GM19372 (cell line): ENCODE measurements at regions not wholly inside any gene's neighbourhood (a gene's known extent, or its start where the extent isn't known, plus 50 kb on each side); places are given as distances from the start of the nearest gene placed in this dataset.

Experiments used
- ATAC-seq: cut with Tn5 transposase; IDR thresholded peaks from one replicate; pipeline ENCODE4 v1.9.1; 2021; ENCODE audit warnings: mild to moderate bottlenecking, low read depth, moderate library complexity; ENCODE audit not compliant: unreplicated experiment

DNA sequence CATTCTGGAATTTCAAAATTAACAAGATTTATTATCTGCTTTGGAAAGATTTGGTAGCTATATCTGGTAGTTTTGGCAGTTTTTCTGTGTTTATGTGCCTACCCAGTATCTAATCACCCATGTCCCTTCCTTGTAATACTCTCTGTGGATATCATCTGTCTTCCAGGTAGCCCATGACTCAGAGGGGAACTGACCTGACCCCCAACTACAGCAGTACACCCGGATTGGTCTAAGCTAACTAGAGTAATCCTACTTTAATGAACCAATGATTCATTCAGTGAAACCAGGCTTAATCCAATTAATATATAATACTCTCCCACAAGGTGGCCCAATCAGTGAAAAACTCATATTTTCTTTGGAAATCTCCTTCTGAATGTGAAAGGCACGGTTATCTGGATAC is 295.3 kb upstream of the SULF2 start:
- ATAC-seq: no peak

DNA sequence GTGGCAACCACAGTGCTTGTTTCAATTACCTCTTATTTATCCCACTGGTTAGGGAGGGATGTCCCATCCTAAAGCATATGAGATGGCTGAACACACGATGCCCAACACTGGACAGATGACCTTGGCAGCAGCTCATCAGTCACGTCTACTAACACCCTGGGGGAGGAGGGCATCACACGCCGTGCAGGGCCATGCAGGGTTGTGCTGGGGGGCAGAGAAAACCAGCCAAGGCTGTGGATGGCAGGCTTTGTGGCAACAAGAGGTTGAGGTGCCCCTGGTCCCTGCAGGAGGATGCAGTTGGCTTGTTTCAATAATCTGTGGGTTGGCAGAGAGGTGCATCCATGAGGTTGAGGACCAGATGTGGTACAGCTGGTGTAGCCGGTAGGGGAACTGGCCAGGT is 293.7 kb upstream of the SULF2 start:
- ATAC-seq: no peak

DNA sequence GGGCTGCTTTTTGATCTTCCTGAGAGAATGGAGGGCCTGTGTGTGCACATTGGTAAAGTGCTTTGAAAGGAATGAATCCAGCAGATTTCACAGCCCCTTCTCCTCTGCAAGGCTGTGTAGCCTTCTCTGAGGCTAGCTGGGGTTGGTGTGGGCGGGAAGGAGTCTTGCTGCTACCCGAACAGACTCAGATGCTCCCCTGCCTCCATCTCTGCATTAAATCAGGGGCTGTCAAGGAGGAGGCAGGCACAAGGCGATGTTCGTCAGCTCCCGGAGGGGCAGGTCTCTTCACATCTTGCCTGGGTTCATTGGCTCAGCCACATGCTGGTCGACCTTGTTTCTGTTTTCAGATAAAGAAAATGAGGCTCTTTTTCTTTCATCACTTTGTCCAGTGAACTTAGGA is 291.5 kb upstream of the SULF2 start:
- no peak for ATAC-seq

DNA sequence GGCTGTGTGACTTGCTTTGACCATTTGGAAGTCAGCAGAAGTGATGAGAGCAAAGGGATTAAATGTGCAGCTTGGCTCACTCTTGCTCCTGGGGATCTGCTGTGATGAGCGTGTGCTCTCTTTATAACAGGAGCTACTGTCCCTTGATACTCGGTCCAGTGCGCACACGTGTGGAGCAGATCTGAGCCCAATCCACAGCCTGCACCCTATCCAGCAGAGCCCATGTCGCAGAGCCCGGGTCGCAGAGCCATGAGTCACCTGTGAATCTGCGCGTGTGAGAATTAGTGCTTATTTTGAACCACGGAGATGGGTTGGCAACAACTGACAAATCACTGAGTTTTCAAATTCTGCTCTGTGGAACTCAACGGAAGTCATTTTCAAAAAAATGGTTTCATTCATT is 291.0 kb upstream of the SULF2 start:
- no peak for ATAC-seq

DNA sequence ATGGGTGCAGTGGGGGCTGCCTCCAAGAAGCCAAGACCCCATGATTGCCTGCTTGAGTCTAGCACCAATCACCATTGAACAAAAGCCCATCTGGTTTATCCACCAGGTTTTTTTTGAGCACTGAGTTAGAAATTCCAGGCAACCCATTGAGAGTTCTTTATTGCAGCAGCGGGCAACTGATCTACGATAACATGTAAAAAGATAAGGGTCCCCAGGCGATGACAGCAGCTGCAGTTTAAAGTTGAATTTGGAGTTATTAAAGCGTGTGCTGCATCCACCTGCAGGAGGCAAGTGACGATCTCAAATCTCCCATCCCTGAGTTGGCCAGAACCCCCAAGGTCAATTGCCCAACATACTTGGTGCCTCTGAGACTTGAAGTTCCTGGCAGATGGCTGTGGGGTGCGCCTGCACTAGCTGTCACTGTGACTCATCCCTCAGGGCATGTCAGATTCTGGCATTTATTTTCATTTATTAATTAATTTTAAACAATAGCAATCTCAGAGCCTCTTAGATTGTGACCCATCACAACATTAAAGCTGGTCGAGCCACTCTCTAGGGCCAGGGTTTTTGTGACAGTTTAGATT is 290.4 kb upstream of the SULF2 start:
- ATAC-seq: no peak

DNA sequence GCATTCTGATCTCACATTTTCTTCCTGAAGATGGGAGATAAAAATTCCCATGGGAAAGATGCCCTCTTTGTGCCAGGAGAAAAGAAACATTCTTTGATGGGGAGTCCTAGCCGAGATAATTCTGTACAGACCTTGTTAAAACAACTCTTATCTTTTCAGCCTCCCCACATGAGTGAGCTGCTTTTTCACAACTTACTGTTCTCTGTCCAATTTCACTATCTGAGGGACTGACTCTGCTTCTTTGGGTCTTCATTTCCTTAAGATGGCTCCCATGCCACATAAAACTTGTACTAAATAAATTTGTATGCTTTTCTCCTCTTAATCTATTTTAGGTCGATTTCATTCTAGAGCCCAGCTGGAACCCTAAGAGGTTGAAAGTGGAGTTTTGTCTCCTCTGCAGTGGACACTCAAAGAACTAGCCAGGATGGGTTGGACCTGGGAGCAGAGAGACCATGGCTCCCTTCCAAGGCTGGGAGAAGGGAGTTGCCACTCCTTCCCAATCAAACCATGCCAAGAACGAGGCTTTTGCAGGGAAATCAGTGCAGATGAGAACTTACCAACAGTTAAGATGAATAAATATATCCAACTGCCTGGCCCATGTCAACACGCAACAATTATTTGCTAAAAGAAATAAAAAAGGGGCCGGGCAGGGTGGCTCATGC is 285.8 kb upstream of the SULF2 start:
- ATAC-seq: no peak

DNA sequence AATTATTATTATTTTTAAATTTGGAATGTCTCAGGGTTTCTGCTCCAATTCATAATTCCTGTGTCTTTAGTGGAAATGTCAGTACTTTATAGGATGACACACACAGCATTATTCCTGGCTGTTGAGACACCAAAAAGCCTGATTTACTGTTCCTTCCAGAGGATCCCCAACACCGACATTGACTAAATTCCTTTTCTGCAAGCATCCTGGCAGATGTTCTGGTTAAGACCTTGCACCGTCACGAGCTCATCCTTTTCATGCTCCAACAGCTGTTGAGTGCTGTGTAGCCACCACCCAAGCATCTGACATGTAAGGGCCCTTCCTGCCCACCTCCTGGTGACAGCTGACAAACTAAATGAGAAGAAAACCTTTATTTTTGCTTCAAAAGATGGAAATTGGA is 284.3 kb upstream of the SULF2 start:
- ATAC-seq: no peak

DNA sequence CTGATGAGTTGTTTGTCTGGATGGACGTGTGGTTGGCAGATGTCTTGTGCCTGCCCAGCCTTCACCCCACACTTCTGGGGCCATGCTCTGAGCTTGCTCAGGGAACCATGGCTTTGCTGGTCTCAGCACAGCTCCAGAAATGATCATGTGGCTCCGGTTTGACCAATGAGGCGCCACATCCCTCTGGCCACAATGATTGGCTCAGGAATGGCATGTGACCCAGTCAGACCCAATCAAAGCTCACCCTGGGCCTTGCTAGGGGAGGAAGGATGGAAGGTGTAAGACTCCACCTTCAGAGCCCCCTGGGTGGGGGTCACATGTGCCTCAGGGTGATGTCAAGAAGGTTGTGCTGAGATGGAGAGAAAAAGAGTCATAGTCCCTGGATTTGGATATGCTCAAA is 281.6 kb upstream of the SULF2 start:
- no peak for ATAC-seq

DNA sequence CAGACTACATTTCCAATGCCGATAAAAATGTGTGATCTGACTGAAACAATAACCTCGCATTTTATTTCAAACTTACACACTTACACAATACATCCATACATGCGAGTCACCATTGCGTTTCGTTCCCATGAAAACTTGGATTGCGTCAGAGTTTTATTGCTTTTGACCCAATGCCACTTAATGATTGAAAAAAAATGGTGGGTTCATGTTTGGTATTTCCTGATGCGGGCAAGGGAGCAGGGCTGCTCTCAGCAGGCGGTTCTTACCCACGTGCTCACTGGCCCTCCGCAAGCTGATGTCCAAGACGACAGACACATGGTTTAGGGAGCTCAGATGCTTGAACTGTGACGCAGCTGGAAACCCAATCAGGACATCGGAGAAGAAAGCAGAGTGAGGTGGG is 281.0 kb upstream of the SULF2 start:
- no peak for ATAC-seq

DNA sequence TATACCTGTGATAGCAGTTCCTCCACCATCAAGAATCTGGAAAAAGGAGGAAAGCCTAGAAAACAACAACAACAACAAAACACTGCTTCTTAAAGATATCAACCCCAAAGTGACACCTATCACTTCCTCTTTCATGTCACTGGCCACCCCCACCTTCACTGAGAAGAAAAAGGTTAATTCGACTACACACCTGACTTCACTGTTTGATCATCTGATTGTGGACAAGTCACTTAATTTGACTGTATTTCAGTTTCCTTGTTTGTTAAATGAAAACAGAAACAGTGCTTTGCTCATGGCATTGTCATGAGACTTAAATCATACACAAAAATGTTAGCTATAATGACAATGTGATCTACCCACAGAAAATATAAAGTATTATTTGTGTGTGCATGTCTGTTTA is 280.6 kb upstream of the SULF2 start:
- no peak for ATAC-seq

DNA sequence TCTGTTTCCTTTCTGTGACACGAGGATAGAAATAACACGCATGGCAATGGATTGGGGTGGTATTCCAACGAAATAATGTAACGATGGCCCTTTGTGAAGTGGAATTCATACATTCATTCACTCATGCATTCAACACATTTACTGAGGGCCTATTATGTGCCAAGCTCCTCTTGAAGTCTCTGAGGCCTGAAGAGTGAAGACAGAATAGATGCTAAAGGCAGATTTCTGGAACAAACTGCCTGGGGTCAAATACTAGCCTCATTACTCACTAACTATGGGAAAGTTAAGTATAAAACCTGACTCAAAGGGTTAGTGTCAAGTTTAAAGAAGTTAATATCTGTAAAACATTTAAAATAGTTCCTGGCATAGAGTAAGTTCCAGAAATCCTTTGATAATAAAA is 279.6 kb upstream of the SULF2 start:
- ATAC-seq: no peak

DNA sequence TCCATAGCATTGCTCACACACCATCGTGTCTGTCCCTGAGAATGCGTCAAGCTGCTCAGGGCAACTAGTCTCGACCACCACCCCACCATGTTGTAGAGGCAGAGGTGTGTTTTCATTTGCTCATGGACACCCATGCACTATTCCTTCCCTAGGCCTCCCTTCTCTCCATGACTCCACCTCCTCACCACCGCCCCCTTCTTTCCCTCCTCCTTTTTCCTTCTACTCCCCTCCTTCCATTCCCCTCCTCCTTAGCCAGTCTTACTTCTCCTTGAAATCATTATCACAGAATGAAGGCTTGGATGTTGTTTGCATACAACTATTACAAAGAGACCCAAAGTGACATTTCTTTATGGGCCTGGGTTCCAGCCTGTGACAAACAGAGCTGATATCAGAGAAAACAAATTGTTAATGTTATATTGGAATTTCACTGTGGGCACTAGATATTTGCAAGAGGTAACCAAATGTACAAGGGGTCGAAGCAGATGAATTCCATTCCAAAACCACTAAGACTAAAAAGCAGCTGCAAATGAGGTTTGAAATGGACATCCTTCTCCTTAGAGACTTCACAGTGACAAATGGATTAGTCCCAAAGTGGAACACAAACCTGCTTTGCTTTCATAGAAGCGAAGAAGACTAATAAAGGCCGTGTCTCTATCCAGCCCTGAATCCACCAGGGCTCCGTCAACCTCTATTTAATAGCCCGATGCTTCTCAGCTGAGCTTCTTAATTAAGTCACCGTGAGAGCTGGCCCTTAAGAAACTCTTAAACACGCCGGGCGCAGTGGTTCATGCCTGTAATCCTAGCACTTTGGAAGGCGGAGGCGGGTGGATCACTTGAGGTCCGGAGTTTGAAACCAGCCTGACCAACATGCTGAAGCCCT is 275.8 kb upstream of the SULF2 start:
- ATAC-seq: no peak

DNA sequence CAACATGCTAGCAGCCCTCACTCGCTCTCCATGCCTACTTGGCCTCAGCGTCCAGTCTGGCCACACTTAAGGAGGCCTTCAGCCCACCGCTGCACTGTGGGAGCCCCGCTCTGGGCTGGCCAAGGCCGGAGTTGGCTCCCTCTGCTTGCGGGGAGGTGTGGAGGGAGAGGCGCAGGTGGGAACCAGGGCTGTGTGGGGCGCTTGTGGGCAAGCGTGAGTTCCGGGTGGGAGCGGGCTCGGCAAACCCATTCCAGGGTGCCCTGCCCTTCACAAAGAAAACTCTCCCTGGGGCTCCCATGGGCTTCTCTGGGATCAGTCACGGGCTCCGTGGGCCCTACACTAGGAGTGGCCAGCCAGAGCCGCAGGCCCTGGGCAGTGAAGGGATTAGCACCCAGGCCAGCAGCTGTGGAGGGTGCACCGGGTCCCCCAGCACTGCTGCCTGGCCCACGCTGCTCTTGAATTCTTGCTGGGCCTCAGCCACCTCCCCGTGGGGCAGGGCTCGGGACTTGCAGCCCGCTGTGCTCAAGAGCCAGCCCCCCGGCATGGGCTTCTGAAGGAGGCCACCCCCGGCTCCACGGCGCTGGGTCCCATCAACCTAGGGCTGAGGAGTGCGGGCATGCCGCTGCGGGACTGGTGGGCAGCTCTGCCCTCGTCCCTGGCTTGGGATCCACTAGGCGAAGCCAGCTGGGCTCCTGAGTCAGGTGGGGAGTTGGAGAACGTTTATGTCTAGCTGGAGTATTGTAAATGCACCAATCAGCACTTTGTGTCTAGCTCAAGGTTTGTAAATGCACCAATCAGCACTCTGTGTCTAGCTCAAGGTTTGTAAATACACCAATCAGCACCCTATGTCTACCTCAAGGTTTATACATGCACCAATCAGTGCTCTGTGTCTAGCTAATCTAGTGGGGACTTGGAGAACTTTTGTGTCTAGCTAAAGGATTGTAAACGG is 273.6 kb upstream of the SULF2 start:
- ATAC-seq: no peak

DNA sequence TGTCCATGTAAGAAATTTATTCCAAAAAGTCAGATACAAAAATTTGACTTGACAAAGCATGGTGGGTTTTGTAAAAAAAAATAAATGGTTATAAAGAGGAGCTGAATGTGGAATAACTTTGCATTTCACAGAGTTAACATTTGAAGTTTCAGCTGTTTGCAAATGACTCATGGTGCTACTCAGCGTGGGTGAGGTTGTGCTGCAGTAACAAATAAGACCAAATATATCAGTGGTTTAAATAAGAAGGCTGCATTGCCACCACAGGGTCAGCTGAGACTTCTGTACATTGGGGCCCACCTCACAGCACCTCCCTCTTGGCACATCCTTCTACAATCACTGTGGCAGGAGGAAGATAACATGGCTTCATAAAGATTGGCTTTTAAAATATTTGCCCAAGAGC is 272.5 kb upstream of the SULF2 start:
- ATAC-seq: no peak

DNA sequence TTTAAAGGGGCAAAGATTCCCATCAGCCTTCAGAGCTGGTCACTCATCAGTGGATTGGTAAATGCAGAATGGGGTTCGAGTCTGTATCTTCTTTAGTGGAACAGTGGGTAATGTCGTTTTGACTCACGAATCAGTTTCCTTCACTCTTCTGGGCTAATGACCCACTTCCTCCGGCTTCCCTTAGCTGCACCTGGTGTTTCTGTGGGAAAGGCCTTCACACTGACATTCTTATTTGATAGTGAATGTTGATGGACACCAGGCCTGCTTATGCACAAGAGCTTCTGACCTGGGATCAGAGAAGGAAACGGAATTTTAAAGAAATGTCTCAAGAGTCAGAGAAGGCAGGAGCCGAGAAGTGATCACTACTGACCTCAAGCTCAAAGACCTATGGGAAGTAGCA is 272.0 kb upstream of the SULF2 start:
- no peak for ATAC-seq

DNA sequence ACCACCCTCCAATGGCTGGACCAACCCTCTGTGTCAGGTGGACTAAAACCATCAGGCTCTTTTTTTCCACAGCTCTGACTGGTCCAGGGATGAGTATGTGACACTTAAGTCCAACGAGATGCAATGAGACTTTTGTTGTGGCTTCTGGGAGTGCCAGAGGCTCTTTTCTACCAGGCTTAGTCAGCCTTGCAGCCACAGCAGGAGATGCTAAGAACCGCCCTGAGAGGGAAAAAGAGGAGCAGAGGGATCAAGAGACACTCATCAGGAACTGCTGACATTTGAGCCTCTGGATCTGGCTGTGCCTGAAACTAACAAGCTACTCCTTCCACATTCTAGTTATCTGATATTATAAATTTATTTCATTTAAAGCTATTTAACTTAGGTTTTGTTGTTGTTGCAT is 270.9 kb upstream of the SULF2 start:
- ATAC-seq: no peak

DNA sequence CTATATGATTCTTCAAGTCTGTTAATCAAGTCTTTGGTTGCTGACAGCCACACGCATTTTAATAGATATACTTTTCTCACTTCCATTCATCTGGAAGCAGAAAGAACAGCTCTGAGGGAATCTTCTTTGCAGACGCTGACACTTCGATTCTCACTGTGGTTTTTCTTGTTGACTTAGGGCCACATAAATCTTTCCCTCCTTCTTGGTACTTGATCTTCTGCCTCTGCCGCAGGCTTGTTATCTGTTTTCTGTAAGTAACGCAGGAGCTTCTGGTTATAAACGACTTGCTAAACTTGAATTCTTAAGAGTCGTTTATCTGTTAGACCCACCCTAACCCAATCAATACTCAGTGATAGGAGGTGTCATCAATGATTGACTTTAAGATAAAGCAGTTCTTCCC is 268.8 kb upstream of the SULF2 start:
- no peak for ATAC-seq

DNA sequence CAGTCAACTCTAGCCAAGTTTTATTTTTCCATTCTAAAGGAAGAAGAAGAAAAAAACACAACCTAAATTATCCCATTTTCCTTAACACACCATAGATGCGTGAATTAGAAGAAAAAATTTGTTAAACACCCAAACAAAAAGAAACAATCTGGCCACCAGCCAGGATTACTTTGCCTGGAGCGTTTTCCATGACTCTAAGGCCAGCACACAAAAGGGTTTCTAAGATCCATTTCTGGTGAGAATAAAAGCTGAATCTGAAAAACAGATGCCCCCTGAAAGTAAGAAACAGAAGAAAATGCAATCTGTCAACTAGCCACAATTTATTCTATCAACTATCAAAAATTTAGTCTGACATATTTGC is 267.2 kb upstream of the SULF2 start:
- no peak for ATAC-seq

DNA sequence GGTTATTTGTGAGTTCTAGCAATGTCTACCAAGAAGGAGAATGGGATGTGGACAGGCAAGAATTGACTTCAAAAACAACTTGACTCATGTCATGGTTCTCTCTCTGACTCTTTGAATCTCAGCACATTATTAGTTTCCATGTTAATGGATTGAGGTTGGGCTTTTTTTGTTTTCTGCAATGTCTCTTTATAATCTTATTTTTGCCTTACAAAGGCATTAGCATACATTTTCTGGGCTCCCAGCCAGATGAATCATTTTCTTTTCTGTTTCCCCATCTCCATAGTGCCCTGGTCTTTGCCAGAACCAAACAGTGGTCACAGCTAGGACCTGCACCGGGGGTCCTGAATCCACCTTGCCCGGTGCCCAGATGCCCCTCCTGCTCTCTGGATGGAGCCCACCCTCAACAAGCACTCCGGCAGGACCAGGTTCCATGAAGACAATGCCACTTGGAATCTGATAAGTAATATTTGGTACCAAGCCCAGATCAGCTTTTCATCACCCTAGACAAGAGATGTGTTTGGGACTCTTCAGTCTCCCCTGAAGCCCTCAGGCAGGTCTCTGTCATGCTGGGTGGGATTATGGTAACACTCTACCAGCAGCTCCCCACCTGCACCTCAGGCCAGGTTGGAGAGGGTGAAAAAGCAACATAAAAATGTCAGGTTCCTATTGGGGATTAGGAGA is 266.7 kb upstream of the SULF2 start:
- ATAC-seq: no peak

DNA sequence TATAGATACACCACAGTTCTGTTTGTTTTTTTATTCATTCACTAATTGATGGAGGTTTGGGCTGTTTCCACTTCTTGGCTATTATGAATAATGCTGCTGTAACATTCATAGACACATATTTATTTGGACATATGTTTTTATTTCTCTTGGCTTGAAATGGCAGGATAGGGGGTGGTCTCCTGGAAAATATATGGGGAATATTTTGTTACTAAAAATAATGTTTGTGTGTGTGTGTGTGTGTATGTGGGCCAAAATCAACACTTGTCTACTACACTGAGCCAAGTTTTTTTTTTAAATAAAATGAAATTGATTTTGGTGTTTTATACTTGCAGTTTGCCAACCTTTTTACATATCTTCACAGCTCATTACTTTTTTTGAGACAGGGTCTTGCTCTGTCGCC is 264.4 kb upstream of the SULF2 start:
- ATAC-seq: no peak
